SK-N-SH treated with all-trans-retinoic acid at 6 μM for 48 hours (cell line): ENCODE measurements at regions not wholly inside any gene's neighbourhood (a gene's known extent, or its start where the extent isn't known, plus 50 kb on each side); places are given as distances from the start of the nearest gene placed in this dataset.

Experiments used
- ATAC-seq: fragments of 200-7000 bp; cut with Tn5 transposase; 3 replicates; pipeline ENCODE4 v1.9.1; 2020; ENCODE audit warnings: mild to moderate bottlenecking, moderate library complexity
- ARNTL ChIP-seq: fragments of 450-650 bp; formaldehyde crosslinking; IDR thresholded peaks from 2 replicates; pipeline ENCODE4 v1.5.0; 2020; ENCODE audit warnings: low read depth, mild to moderate bottlenecking, moderate library complexity, borderline replicate concordance
- BACH2 ChIP-seq: fragments of 250-450 bp; sonication (Bioruptor Pico); IDR thresholded peaks from 2 replicates; pipeline ENCODE4 v1.9.0; 2021; ENCODE audit warnings: mild to moderate bottlenecking, borderline replicate concordance
- CSDC2 ChIP-seq: fragments of 250-450 bp; sonication (Bioruptor Pico); IDR thresholded peaks from 2 replicates; pipeline ENCODE4 v1.5.0; 2020; ENCODE audit warnings: mild to moderate bottlenecking, moderate library complexity
- CSRNP3 ChIP-seq: fragments of 250-450 bp; sonication (Bioruptor Pico); IDR thresholded peaks from 2 replicates; pipeline ENCODE4 v1.5.1; 2021; ENCODE audit warnings: mild to moderate bottlenecking, moderate library complexity
- ESRRG ChIP-seq: fragments of 250-450 bp; sonication (Bioruptor Pico); IDR thresholded peaks from 2 replicates; pipeline ENCODE4 v1.6.1; 2021; ENCODE audit warnings: mild to moderate bottlenecking
- ISL1 ChIP-seq: fragments of 250-450 bp; sonication (Bioruptor Pico); IDR thresholded peaks from 2 replicates; pipeline ENCODE4 v2.1.2; 2022; ENCODE audit warnings: mild to moderate bottlenecking, moderate library complexity
- OSR1 ChIP-seq: fragments of 250-450 bp; sonication (Bioruptor Pico); IDR thresholded peaks from 2 replicates; pipeline ENCODE4 v1.8.0; 2022; ENCODE audit warnings: moderate library complexity, mild to moderate bottlenecking, inconsistent platforms
- POU6F1 ChIP-seq: fragments of 250-450 bp; sonication (Bioruptor Pico); IDR thresholded peaks from 2 replicates; pipeline ENCODE4 v1.8.0; 2021; ENCODE audit warnings: low read depth, mild to moderate bottlenecking, moderate library complexity, borderline replicate concordance
- PPARA ChIP-seq: fragments of 250-450 bp; sonication (Bioruptor Pico); IDR thresholded peaks from 2 replicates; pipeline ENCODE4 v1.5.0; 2020; ENCODE audit warnings: mild to moderate bottlenecking, borderline replicate concordance
- RARB ChIP-seq: fragments of 250-450 bp; sonication (Bioruptor Pico); IDR thresholded peaks from 2 replicates; pipeline ENCODE4 v1.8.0; 2021; ENCODE audit warnings: mild to moderate bottlenecking, moderate library complexity
- SNAI2 ChIP-seq: fragments of 250-450 bp; sonication (Bioruptor Pico); IDR thresholded peaks from 2 replicates; pipeline ENCODE4 v1.5.0; 2020; ENCODE audit warnings: mild to moderate bottlenecking, moderate library complexity
- TCF4 ChIP-seq: fragments of 250-450 bp; sonication (Bioruptor Pico); IDR thresholded peaks from 2 replicates; pipeline ENCODE4 v1.8.0; 2021; ENCODE audit warnings: mild to moderate bottlenecking, moderate library complexity, borderline replicate concordance
- TOX ChIP-seq: fragments of 250-450 bp; sonication (Bioruptor Pico); IDR thresholded peaks from 2 replicates; pipeline ENCODE4 v1.8.0; 2021; ENCODE audit warnings: mild to moderate bottlenecking, moderate library complexity, borderline replicate concordance
- ZC3H10 ChIP-seq: fragments of 250-450 bp; sonication (Bioruptor Pico); IDR thresholded peaks from 2 replicates; pipeline ENCODE4 v1.5.1; 2021; ENCODE audit warnings: mild to moderate bottlenecking, moderate library complexity
- ZFP3 ChIP-seq: fragments of 250-450 bp; sonication (Bioruptor Pico); IDR thresholded peaks from 2 replicates; pipeline ENCODE4 v1.5.0; 2020; ENCODE audit warnings: mild to moderate bottlenecking, moderate library complexity
- ZFP30 ChIP-seq: fragments of 450-650 bp; formaldehyde crosslinking; IDR thresholded peaks from 2 replicates; pipeline ENCODE4 v1.5.0; 2022; ENCODE audit warnings: mild to moderate bottlenecking, moderate library complexity
- ZNF565 ChIP-seq: fragments of 450-650 bp; formaldehyde crosslinking; conservative IDR thresholded peaks from 2 replicates; pipeline ENCODE4 v1.5.0; 2020; ENCODE audit warnings: low read depth, mild to moderate bottlenecking, moderate library complexity
- ZNF70 ChIP-seq: fragments of 450-650 bp; formaldehyde crosslinking; IDR thresholded peaks from 2 replicates; pipeline ENCODE4 v1.5.0; 2020; ENCODE audit warnings: mild to moderate bottlenecking, moderate library complexity
- ZNF8 ChIP-seq: fragments of 450-650 bp; formaldehyde crosslinking; IDR thresholded peaks from 2 replicates; pipeline ENCODE4 v1.5.0; 2020; ENCODE audit warnings: mild to moderate bottlenecking, moderate library complexity
- TF ChIP-seq, protein P1 (sequence below): fragments of 250-450 bp; sonication (Bioruptor Pico); IDR thresholded peaks from 2 replicates; pipeline ENCODE4 v1.5.0; 2020; ENCODE audit warnings: mild to moderate bottlenecking, moderate library complexity
- TF ChIP-seq, protein P2 (sequence below): fragments of 250-450 bp; sonication (Bioruptor Pico); IDR thresholded peaks from 2 replicates; pipeline ENCODE4 v1.8.0; 2020; ENCODE audit warnings: mild to moderate bottlenecking, moderate library complexity, borderline replicate concordance
- TF ChIP-seq, protein P3 (sequence below): fragments of 250-450 bp; sonication (Bioruptor Pico); IDR thresholded peaks from 2 replicates; pipeline ENCODE4 v1.5.1; 2020; ENCODE audit warnings: low read depth, mild to moderate bottlenecking, moderate library complexity

- peak; percentile 100 for ATAC-seq
- no peak for TF ChIP-seq CSRNP3
- TF ChIP-seq, protein P1, sequence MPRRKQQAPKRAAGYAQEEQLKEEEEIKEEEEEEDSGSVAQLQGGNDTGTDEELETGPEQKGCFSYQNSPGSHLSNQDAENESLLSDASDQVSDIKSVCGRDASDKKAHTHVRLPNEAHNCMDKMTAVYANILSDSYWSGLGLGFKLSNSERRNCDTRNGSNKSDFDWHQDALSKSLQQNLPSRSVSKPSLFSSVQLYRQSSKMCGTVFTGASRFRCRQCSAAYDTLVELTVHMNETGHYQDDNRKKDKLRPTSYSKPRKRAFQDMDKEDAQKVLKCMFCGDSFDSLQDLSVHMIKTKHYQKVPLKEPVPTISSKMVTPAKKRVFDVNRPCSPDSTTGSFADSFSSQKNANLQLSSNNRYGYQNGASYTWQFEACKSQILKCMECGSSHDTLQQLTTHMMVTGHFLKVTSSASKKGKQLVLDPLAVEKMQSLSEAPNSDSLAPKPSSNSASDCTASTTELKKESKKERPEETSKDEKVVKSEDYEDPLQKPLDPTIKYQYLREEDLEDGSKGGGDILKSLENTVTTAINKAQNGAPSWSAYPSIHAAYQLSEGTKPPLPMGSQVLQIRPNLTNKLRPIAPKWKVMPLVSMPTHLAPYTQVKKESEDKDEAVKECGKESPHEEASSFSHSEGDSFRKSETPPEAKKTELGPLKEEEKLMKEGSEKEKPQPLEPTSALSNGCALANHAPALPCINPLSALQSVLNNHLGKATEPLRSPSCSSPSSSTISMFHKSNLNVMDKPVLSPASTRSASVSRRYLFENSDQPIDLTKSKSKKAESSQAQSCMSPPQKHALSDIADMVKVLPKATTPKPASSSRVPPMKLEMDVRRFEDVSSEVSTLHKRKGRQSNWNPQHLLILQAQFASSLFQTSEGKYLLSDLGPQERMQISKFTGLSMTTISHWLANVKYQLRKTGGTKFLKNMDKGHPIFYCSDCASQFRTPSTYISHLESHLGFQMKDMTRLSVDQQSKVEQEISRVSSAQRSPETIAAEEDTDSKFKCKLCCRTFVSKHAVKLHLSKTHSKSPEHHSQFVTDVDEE (CRISPR knock-in tag): no peak
- no peak for TF ChIP-seq ZFP30
- TF ChIP-seq ZC3H10 (CRISPR knock-in tag): no peak
- TF ChIP-seq RARB (CRISPR knock-in tag): no peak
- TF ChIP-seq CSDC2 (CRISPR knock-in tag): no peak
- TF ChIP-seq ESRRG (CRISPR knock-in tag): no peak
- TF ChIP-seq TCF4: no peak
- no peak for TF ChIP-seq BACH2 (CRISPR knock-in tag)
- TF ChIP-seq ZNF8: no peak
- TF ChIP-seq POU6F1: no peak
- TF ChIP-seq ZNF565 (CRISPR knock-in tag): no peak
- TF ChIP-seq SNAI2 (CRISPR knock-in tag): no peak
- no peak for TF ChIP-seq ZFP3
- TF ChIP-seq ARNTL (CRISPR knock-in tag): no peak
- no peak for TF ChIP-seq OSR1 (CRISPR knock-in tag)
- TF ChIP-seq, protein P2, sequence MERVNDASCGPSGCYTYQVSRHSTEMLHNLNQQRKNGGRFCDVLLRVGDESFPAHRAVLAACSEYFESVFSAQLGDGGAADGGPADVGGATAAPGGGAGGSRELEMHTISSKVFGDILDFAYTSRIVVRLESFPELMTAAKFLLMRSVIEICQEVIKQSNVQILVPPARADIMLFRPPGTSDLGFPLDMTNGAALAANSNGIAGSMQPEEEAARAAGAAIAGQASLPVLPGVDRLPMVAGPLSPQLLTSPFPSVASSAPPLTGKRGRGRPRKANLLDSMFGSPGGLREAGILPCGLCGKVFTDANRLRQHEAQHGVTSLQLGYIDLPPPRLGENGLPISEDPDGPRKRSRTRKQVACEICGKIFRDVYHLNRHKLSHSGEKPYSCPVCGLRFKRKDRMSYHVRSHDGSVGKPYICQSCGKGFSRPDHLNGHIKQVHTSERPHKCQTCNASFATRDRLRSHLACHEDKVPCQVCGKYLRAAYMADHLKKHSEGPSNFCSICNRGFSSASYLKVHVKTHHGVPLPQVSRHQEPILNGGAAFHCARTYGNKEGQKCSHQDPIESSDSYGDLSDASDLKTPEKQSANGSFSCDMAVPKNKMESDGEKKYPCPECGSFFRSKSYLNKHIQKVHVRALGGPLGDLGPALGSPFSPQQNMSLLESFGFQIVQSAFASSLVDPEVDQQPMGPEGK (CRISPR knock-in tag): no peak
- no peak for TF ChIP-seq ISL1 (CRISPR knock-in tag)
These were observed 82.9 kb upstream of the STXBP6 start for GRCh38 chr14:25132732-25133422.

DNA sequence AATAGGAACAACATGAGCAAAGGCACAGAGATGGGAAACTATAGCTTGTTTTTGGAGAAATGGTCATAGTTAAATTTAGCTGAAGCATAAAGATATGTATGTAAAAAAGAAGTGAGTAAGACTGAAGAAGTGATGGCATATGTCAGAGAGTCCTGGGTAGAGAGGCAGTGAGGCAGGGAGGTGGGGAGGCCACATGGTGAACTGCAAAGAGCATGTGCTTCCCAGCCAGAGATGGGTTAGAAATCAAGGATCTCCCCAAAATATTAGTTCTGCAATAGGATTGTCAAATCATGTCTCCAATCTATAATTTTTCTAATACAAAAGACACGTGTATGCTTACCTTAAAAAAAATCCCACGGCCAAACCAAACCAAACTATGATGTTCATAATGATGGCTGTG is 82.1 kb upstream of the STXBP6 start:
- ATAC-seq: no peak
- TF ChIP-seq SNAI2 (CRISPR knock-in tag): no peak
- no peak for TF ChIP-seq TOX (CRISPR knock-in tag)
- TF ChIP-seq ZNF70 (CRISPR knock-in tag): no peak
- no peak for TF ChIP-seq BACH2 (CRISPR knock-in tag)
- no peak for TF ChIP-seq ZFP3
- TF ChIP-seq ZNF8: no peak
- TF ChIP-seq POU6F1: no peak
- no peak for TF ChIP-seq ZC3H10 (CRISPR knock-in tag)
- no peak for TF ChIP-seq ZFP30
- TF ChIP-seq, protein P3, sequence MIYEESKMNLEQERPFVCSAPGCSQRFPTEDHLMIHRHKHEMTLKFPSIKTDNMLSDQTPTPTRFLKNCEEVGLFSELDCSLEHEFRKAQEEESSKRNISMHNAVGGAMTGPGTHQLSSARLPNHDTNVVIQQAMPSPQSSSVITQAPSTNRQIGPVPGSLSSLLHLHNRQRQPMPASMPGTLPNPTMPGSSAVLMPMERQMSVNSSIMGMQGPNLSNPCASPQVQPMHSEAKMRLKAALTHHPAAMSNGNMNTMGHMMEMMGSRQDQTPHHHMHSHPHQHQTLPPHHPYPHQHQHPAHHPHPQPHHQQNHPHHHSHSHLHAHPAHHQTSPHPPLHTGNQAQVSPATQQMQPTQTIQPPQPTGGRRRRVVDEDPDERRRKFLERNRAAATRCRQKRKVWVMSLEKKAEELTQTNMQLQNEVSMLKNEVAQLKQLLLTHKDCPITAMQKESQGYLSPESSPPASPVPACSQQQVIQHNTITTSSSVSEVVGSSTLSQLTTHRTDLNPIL (CRISPR knock-in tag): no peak
- no peak for TF ChIP-seq ARNTL (CRISPR knock-in tag)
- TF ChIP-seq TCF4: no peak
- TF ChIP-seq CSRNP3: no peak
- TF ChIP-seq OSR1 (CRISPR knock-in tag): no peak
- no peak for TF ChIP-seq ZNF565 (CRISPR knock-in tag)
- TF ChIP-seq ESRRG (CRISPR knock-in tag): no peak
- TF ChIP-seq ISL1 (CRISPR knock-in tag): no peak
- TF ChIP-seq PPARA (CRISPR knock-in tag): no peak
